ENCODE measurements at regions not wholly inside any gene's neighbourhood (a gene's known extent, or its start where the extent isn't known, plus 50 kb on each side); places are given as distances from the start of the nearest gene placed in this dataset.

GRCh38 chr11:129631201-129631600 is 184.4 kb upstream of the TMEM45B start (continued):
- TF ChIP-seq HSF1 (IDR thresholded peaks at IDR 0.05; ENCODE audit: low read depth, low read length) (no peak), ZBED1 (IDR thresholded peaks at IDR 0.05; ENCODE audit: borderline replicate concordance) (no peak), SREBF2 (IDR thresholded peaks at IDR 0.05; ENCODE audit: low read length) (no peak), ATF2 (IDR thresholded peaks at IDR 0.05; ENCODE audit: low read length) (no peak), SMAD1 (IDR thresholded peaks at IDR 0.05; ENCODE audit: low read depth, partially characterized antibody) (no peak), NKRF (conservative IDR thresholded peaks at IDR 0.05) (no peak)

GRCh38 chr11:129636926-129637325 is 178.7 kb upstream of the TMEM45B start:
- Histone ChIP-seq H4K20me1 (ENCODE audit: control insufficient read depth, insufficient read depth) (no peaks in the 10 kb centered on the region), H3K4me1 (ENCODE audit: control insufficient read depth, insufficient read depth, low read length) (no peaks in the 10 kb centered on the region), H3K79me2 (ENCODE audit: control insufficient read depth, insufficient read depth, low read length) (no peaks in the 10 kb centered on the region), H3K36me3 (ENCODE audit: control insufficient read depth in 2 of 2, insufficient read depth in 2 of 2, low read length in 1 of 2) (no peaks in the 10 kb centered on the region), H3K27ac (ENCODE audit: control insufficient read depth, insufficient read depth) (no peak overlapping the region), H3K4me2 (ENCODE audit: control insufficient read depth, insufficient read depth) (no peak overlapping the region), H3K4me3 (no peak overlapping the region), H3K9ac (ENCODE audit: control insufficient read depth, insufficient read depth, low read length) (no peak overlapping the region), H3K9me3 (replicated peaks; ENCODE audit: control insufficient read depth, insufficient read depth, low read length) (no peaks in the 10 kb centered on the region), H2AFZ (ENCODE audit: control insufficient read depth, low read depth, low read length) (no peak overlapping the region), H3K27me3 (replicated peaks in 1 of 2; ENCODE audit: control insufficient read depth in 2 of 2, insufficient read depth in 2 of 2, low read length in 1 of 2) (no peaks in the 10 kb centered on the region)
- ChIA-PET SMC1A (ENCODE audit: uncharacterized antibody, unreplicated experiment) (interaction anchor here (0.7 to 1.0 kb wide), 3 partner anchors 9 to 273 kb away, joined by 3 read pairs; no protein-coding TSS in a partner anchor), POLR2A (no interaction called here), RAD21 (ENCODE audit: unreplicated experiment) (no interaction called here), CTCF (no interaction called here)
- BruUV-seq (replicated peaks), result no TSS peak
- 31% methylated on average over 6 of the region's 6 CpGs for WGBS (ENCODE audit: insufficient coverage, insufficient replicate concordance, low lambda C conversion rate, missing lambda C conversion rate)
- intact Hi-C loops (cut with micrococcal nuclease; ENCODE audit: unreplicated experiment) (no loop called here), in situ Hi-C loops (cut with MboI) (no loop called here)
- ATAC-seq (no peak), DNase-seq (ENCODE audit: low read depth, low spot score) (no peak), FAIRE-seq (no peak)
- TF ChIP-seq PML (IDR thresholded peaks at IDR 0.05; ENCODE audit: low read length) (no peak), RFX5 (IDR thresholded peaks at IDR 0.05; ENCODE audit: low read depth, low read length) (no peak), RAD21 (IDR thresholded peaks at IDR 0.05; ENCODE audit: insufficient read depth, low read depth, low read length) (no peak), TCF12 (IDR thresholded peaks at IDR 0.05; ENCODE audit: low read depth, low read length) (no peak), USF1 (IDR thresholded peaks at IDR 0.05; ENCODE audit: borderline replicate concordance, extremely low read length, insufficient read depth, low read depth, low read length) (no peak), RCOR1 (conservative IDR thresholded peaks at IDR 0.05; ENCODE audit: low read depth, low read length) (no peak), CTCF (IDR thresholded peaks at IDR 0.05 in 2 of 3, conservative IDR thresholded peaks at IDR 0.05 in 1 of 3; ENCODE audit: control insufficient read depth in 2 of 3, extremely low read depth in 1 of 3, insufficient read depth in 1 of 3, low read depth in 3 of 3, low read length in 3 of 3) (no peak), JUND (IDR thresholded peaks at IDR 0.05; ENCODE audit: low read depth, low read length) (no peak), PBX3 (IDR thresholded peaks at IDR 0.05; ENCODE audit: insufficient replicate concordance, low read depth, low read length) (no peak)
